IPS-NIHi7 (cell line): ENCODE measurements at regions not wholly inside any gene's neighbourhood (a gene's known extent, or its start where the extent isn't known, plus 50 kb on each side); places are given as distances from the start of the nearest gene placed in this dataset.
"Not testable (repeated sequence)": the region's sequence is repeated elsewhere in the genome, so short reads cannot be mapped to it uniquely, and the experiment has no call there.

Source experiments
- DNase-seq: peaks from one replicate; pipeline ENCODE4 v3.0.0; 2012; ENCODE audit warnings: mixed read lengths; ENCODE audit errors: extremely low spot score

- DNase-seq, result no peak
Measured at GRCh38 chr4:149045731-149046130, 603.5 kb upstream of the NR3C2 start.

- not testable (repeated sequence) for DNase-seq
Measured at GRCh38 chr4:149039786-149040185, 597.6 kb upstream of the NR3C2 start.

- DNase-seq, result peak; percentile 41
Measured at GRCh38 chr4:149031399-149031798, 589.2 kb upstream of the NR3C2 start.

- no peak for DNase-seq
Measured at GRCh38 chr4:149029056-149029651, 586.9 kb upstream of the NR3C2 start.

- no peak for DNase-seq
Measured at GRCh38 chr4:149026696-149027095, 584.5 kb upstream of the NR3C2 start.

- no peak for DNase-seq
Measured at GRCh38 chr4:149017002-149017734, 575.0 kb upstream of the NR3C2 start.

GRCh38 chr4:149009223-149009622 is 567.0 kb upstream of the NR3C2 start:
- DNase-seq, result no peak

GRCh38 chr4:149008415-149009025 is 566.3 kb upstream of the NR3C2 start:
- peak; percentile 13 for DNase-seq

GRCh38 chr4:149005191-149005590 is 563.0 kb upstream of the NR3C2 start:
- DNase-seq, result no peak

- no peak for DNase-seq
Measured at GRCh38 chr4:148999924-149000323, 557.7 kb upstream of the NR3C2 start.

- peak; percentile 22 for DNase-seq
Measured at GRCh38 chr4:148998719-148999118, 556.5 kb upstream of the NR3C2 start.

- DNase-seq, result no peak
Measured at GRCh38 chr4:148986951-148987350, 544.7 kb upstream of the NR3C2 start.

GRCh38 chr4:148984951-148985350 is 542.7 kb upstream of the NR3C2 start:
- no peak for DNase-seq

- no peak for DNase-seq
Measured at GRCh38 chr4:148982200-148982599, 540.0 kb upstream of the NR3C2 start.

- no peak for DNase-seq
Measured at GRCh38 chr4:148980782-148981480, 538.7 kb upstream of the NR3C2 start.

GRCh38 chr4:148978301-148978700 is 536.1 kb upstream of the NR3C2 start:
- no peak for DNase-seq

- DNase-seq, result no peak
Measured at GRCh38 chr4:148975464-148975863, 533.2 kb upstream of the NR3C2 start.

- no peak for DNase-seq
Measured at GRCh38 chr4:148965080-148965479, 522.9 kb upstream of the NR3C2 start.

- no peak for DNase-seq
Measured at GRCh38 chr4:148964456-148964855, 522.2 kb upstream of the NR3C2 start.

GRCh38 chr4:148962539-148963290 is 520.5 kb upstream of the NR3C2 start:
- DNase-seq, result no peak

GRCh38 chr4:148961526-148961925 is 519.3 kb upstream of the NR3C2 start:
- no peak for DNase-seq

GRCh38 chr4:148958317-148958716 is 516.1 kb upstream of the NR3C2 start:
- DNase-seq, result no peak
